ENCODE measurements at regions not wholly inside any gene's neighbourhood (a gene's known extent, or its start where the extent isn't known, plus 50 kb on each side); places are given as distances from the start of the nearest gene placed in this dataset.

- TF ChIP-seq CTCF (IDR thresholded peaks at IDR 0.05) (no peak), EZH2 (IDR thresholded peaks at IDR 0.05; ENCODE audit: borderline replicate concordance, insufficient read depth, low read depth, low read length, poor library complexity, severe bottlenecking) (no peak)
Observed at GRCh38 chr15:77786181-77786890, 153.6 kb upstream of the LINGO1 start.

All from B cell (primary cell).